A549 (cell line): ENCODE measurements at regions not wholly inside any gene's neighbourhood (a gene's known extent, or its start where the extent isn't known, plus 50 kb on each side); places are given as distances from the start of the nearest gene placed in this dataset.

Source experiments
- ATAC-seq, 2 experiments: fragments of 200-7000 bp in 1 of 2; fragments of >200 bp in 1 of 2; cut with Nextera tagmentation in 1 of 2; cut with Tn5 transposase in 1 of 2; 3 replicates each; pipeline versions ENCODE4 v1.8.0 to v1.9.1; 2018 to 2020; ENCODE audit warnings: mild to moderate bottlenecking in 1 of 2, moderate library complexity in 1 of 2
- CTCF ChIA-PET: fragments of 300-600 bp; sonication (Branson Sonifier 250); formaldehyde crosslinking; extraction: SDS; loops from one replicate; lab custom pipeline; 2021; ENCODE audit warnings: antibody characterized with exemption, inconsistent platforms; lab: Yijun Ruan, JAX
- POLR2A ChIA-PET: fragments of 350-600 bp; formaldehyde crosslinking; extraction: SDS; loops from one replicate; lab custom pipeline; 2021; ENCODE audit warnings: antibody characterized with exemption, inconsistent platforms; lab: Yijun Ruan, JAX
- DNase-seq, 2 experiments: peaks; one replicate each; pipeline versions ENCODE4 v3.0.0 to v3.0.0-alpha.2; 2011 to 2016; ENCODE audit warnings: low read depth in 1 of 2, low spot score in 1 of 2
- FAIRE-seq: peaks from 2 replicates; lab custom pipeline; 2011; peaks lifted over from hg19 to GRCh38; lab: Jason Lieb, UNC
- H3K27ac ChIP-seq, 2 experiments: fragments of >200 bp; sonication (Bioruptor Twin); formaldehyde crosslinking; 3 replicates each; pipeline ENCODE4 v1.5.1; 2016 to 2017
- H3K4me1 ChIP-seq: fragments of >200 bp; sonication (Bioruptor Twin); formaldehyde crosslinking; 3 replicates; pipeline ENCODE4 v1.6.1; 2016
- H3K4me2 ChIP-seq: fragments of >200 bp; sonication (Bioruptor Twin); formaldehyde crosslinking; 3 replicates; pipeline ENCODE4 v1.6.1; 2016
- H3K4me3 ChIP-seq: fragments of >200 bp; sonication (Bioruptor Twin); formaldehyde crosslinking; 3 replicates; pipeline ENCODE4 v1.5.1; 2016
- H3K9me3 ChIP-seq: fragments of >200 bp; sonication (Bioruptor Twin); formaldehyde crosslinking; 3 replicates; pipeline ENCODE4 v1.6.1; 2016
- ATOH8 ChIP-seq: fragments of 250-450 bp; sonication (Bioruptor Pico); IDR thresholded peaks from 2 replicates; pipeline ENCODE4 v1.5.0; 2020; ENCODE audit warnings: low read depth, mild to moderate bottlenecking, moderate library complexity
- BCL3 ChIP-seq: fragments of >200 bp; sonication (Bioruptor Twin); formaldehyde crosslinking; IDR thresholded peaks from 3 replicates; pipeline ENCODE4 v1.6.1; 2016
- CBX2 ChIP-seq: fragments of 200-600 bp; sonication (generic); IDR thresholded peaks from 2 replicates; pipeline ENCODE4 v1.6.1; 2016; ENCODE audit warnings: low read depth, mild to moderate bottlenecking, borderline replicate concordance
- CEBPB ChIP-seq, 2 experiments: fragments of >200 bp in 1 of 2; sonication (Bioruptor Twin) in 1 of 2; formaldehyde crosslinking in 1 of 2; IDR thresholded peaks; 2 replicates each; pipeline ENCODE4 v1.6.1; 2012 to 2016
- CHD2 ChIP-seq: fragments of 150-350 bp; IDR thresholded peaks from 2 replicates; pipeline ENCODE4 v1.6.1; 2014; ENCODE audit warnings: low read length; ENCODE audit not compliant: partially characterized antibody
- CTCF ChIP-seq: fragments of >200 bp; sonication (Bioruptor Twin); formaldehyde crosslinking; IDR thresholded peaks from 3 replicates; pipeline ENCODE4 v1.5.1; 2016
- E2F6 ChIP-seq: IDR thresholded peaks from 2 replicates; pipeline ENCODE4 v1.6.1; 2012; ENCODE audit warnings: low read depth, borderline replicate concordance
- FOSB ChIP-seq: fragments of 250-450 bp; sonication (Bioruptor Pico); IDR thresholded peaks from 2 replicates; pipeline ENCODE4 v1.5.0; 2020; ENCODE audit warnings: mild to moderate bottlenecking, moderate library complexity
- FOSL2 ChIP-seq, 2 experiments: fragments of 450-650 bp in 1 of 2; fragments of >200 bp in 1 of 2; sonication (Bioruptor Twin) in 1 of 2; formaldehyde crosslinking; IDR thresholded peaks; 2 replicates each; pipeline versions ENCODE4 v1.5.0 to v1.6.1; 2016 to 2020; ENCODE audit warnings: mild to moderate bottlenecking in 1 of 2, moderate library complexity in 1 of 2
- FOXS1 ChIP-seq: fragments of 250-450 bp; sonication (Bioruptor Pico); IDR thresholded peaks from 2 replicates; pipeline ENCODE4 v1.5.0; 2020; ENCODE audit warnings: mild to moderate bottlenecking, moderate library complexity
- HDAC2 ChIP-seq: fragments of 200-600 bp; sonication (generic); IDR thresholded peaks from 2 replicates; pipeline ENCODE4 v1.6.1; 2016
- JUN ChIP-seq, 2 experiments: fragments of >200 bp; sonication (Bioruptor Twin); formaldehyde crosslinking; IDR thresholded peaks; 2 replicates in 1 of 2; 3 replicates in 1 of 2; pipeline ENCODE4 v1.6.1; 2016 to 2017
- JUNB ChIP-seq: fragments of >200 bp; sonication (Bioruptor Twin); formaldehyde crosslinking; IDR thresholded peaks from 2 replicates; pipeline ENCODE4 v1.6.1; 2016
- KDM1A ChIP-seq: fragments of 200-600 bp; sonication (generic); IDR thresholded peaks from 2 replicates; pipeline ENCODE4 v1.6.1; 2016; ENCODE audit warnings: low read depth, mild to moderate bottlenecking
- MAFK ChIP-seq: fragments of 450-650 bp; IDR thresholded peaks from 2 replicates; pipeline ENCODE4 v1.6.1; 2014; ENCODE audit not compliant: partially characterized antibody
- MAZ ChIP-seq: fragments of 150-350 bp; IDR thresholded peaks from 2 replicates; pipeline ENCODE4 v1.6.1; 2014; ENCODE audit warnings: antibody characterized with exemption, low read depth, low read length, borderline replicate concordance
- NFE2L2 ChIP-seq: fragments of 150-350 bp; conservative IDR thresholded peaks from 2 replicates; pipeline ENCODE4 v1.6.1; 2014; ENCODE audit warnings: low read length
- PBX3 ChIP-seq: IDR thresholded peaks from 2 replicates; pipeline ENCODE4 v1.6.1; 2012
- POLR2AphosphoS2 ChIP-seq: conservative IDR thresholded peaks from 2 replicates; pipeline ENCODE4 v1.6.1; 2012; ENCODE audit warnings: low read length, improper control_type of control experiment, inconsistent platforms
- RARB ChIP-seq: fragments of 250-450 bp; sonication (Bioruptor Pico); IDR thresholded peaks from 2 replicates; pipeline ENCODE4 v1.8.0; 2021; ENCODE audit warnings: mild to moderate bottlenecking, moderate library complexity
- REST ChIP-seq: fragments of 200-600 bp; sonication (generic); IDR thresholded peaks from 2 replicates; pipeline ENCODE4 v1.6.1; 2016; ENCODE audit warnings: antibody characterized with exemption, mild to moderate bottlenecking, moderate library complexity
- SREBF2 ChIP-seq: fragments of 450-650 bp; IDR thresholded peaks from 2 replicates; pipeline ENCODE4 v1.6.1; 2014; ENCODE audit warnings: mild to moderate bottlenecking, moderate library complexity
- TP53 ChIP-seq: fragments of 250-450 bp; sonication (Bioruptor Pico); IDR thresholded peaks from 2 replicates; pipeline ENCODE4 v1.5.0; 2021; ENCODE audit warnings: mild to moderate bottlenecking, moderate library complexity
- WGBS: methylation state at CpG from one replicate; pipeline ENCODE4 v1.1.6; 2017; ENCODE audit errors: missing lambda C conversion rate; 5-methylcytosine and 5-hydroxymethylcytosine counted together

GRCh38 chr2:16578081-16578480 lies 87.6 kb downstream of the CYRIA start:
- ChIA-PET CTCF (no interaction called here), POLR2A (no interaction called here)
- Histone ChIP-seq H3K4me2 (no peak overlapping the region), H3K4me3 (no peak overlapping the region), H3K27ac (no peak overlapping the region), H3K9me3 (peaks cover 6% of the 10 kb centered on the region; the same call in 1 of the 3 replicates), H3K4me1 (no peaks in the 10 kb centered on the region)
- no peak for DNase-seq
- WGBS, result 6% methylated on average over 3 of the region's 3 CpGs
- TF ChIP-seq BCL3 (no peak), CHD2 (no peak), ATOH8 (CRISPR knock-in tag) (no peak), JUNB (no peak), REST (no peak), CTCF (no peak), KDM1A (no peak), POLR2AphosphoS2 (no peak), HDAC2 (no peak), FOSB (CRISPR knock-in tag) (no peak), E2F6 (no peak), FOSL2 (IDR thresholded peaks at IDR 0.05) (no peak), FOSL2 (CRISPR knock-in tag; IDR thresholded peaks at IDR 0.05) (no peak)
- no peak for FAIRE-seq
- no peak for ATAC-seq

- no peak for ATAC-seq
- CTCF ChIA-PET, result interaction anchor here (0.7 kb wide), 2 partner anchors 38 to 70 kb away, joined by 3 to 4 read pairs; no protein-coding TSS in a partner anchor
- WGBS, result 2% methylated on average over 3 of the region's 3 CpGs
Observed at GRCh38 chr2:16570516-16570915, 95.1 kb downstream of the CYRIA start.

More at GRCh38 chr2:16570516-16570915, 95.1 kb downstream of the CYRIA start:
- Histone ChIP-seq H3K9me3 (peaks cover 6% of the 10 kb centered on the region; the same call in 1 of the 3 replicates), H3K4me2 (no peak overlapping the region), H3K4me1 (no peaks in the 10 kb centered on the region), H3K4me3 (no peak overlapping the region), H3K27ac (no peak overlapping the region)
- POLR2A ChIA-PET, result no interaction called here
- TF ChIP-seq NFE2L2 (no peak), JUNB (no peak), TP53 (CRISPR knock-in tag) (no peak), SREBF2 (no peak), CHD2 (no peak), MAZ (no peak), KDM1A (no peak), CEBPB (IDR thresholded peaks at IDR 0.05) (no peak), CBX2 (no peak), PBX3 (no peak), POLR2AphosphoS2 (no peak), FOXS1 (CRISPR knock-in tag) (no peak), MAFK (no peak), RARB (CRISPR knock-in tag) (no peak), HDAC2 (no peak), JUN (IDR thresholded peaks at IDR 0.05) (no peak)
- FAIRE-seq (no peak), DNase-seq (no peak)
